HG03139 (cell line): ENCODE measurements at regions not wholly inside any gene's neighbourhood (a gene's known extent, or its start where the extent isn't known, plus 50 kb on each side); places are given as distances from the start of the nearest gene placed in this dataset.
"Not testable (repeated sequence)": the region's sequence is repeated elsewhere in the genome, so short reads cannot be mapped to it uniquely, and the experiment has no call there.

ENCODE experiments used
- ATAC-seq: cut with Tn5 transposase; IDR thresholded peaks from one replicate; pipeline ENCODE4 v1.9.1; 2021; ENCODE audit not compliant: unreplicated experiment

GRCh38 chr7:119916501-119916900 lies 356.5 kb upstream of the KCND2 start:
- ATAC-seq: no peak

- ATAC-seq: no peak
These were observed 354.8 kb upstream of the KCND2 start for GRCh38 chr7:119918185-119918584.

- no peak for ATAC-seq
These were observed 353.0 kb upstream of the KCND2 start for GRCh38 chr7:119919986-119920385.

- ATAC-seq: no peak
These were observed 347.2 kb upstream of the KCND2 start for GRCh38 chr7:119925581-119926289.

GRCh38 chr7:119929891-119930290 lies 343.1 kb upstream of the KCND2 start:
- ATAC-seq: no peak

- ATAC-seq: no peak
These were observed 341.6 kb upstream of the KCND2 start for GRCh38 chr7:119931230-119931824.

- peak; percentile 54 for ATAC-seq
These were observed 337.5 kb upstream of the KCND2 start for GRCh38 chr7:119935418-119936025.

GRCh38 chr7:119936836-119937235 lies 336.1 kb upstream of the KCND2 start:
- ATAC-seq: no peak

GRCh38 chr7:119937745-119938144 lies 335.2 kb upstream of the KCND2 start:
- ATAC-seq: no peak

GRCh38 chr7:119943942-119944600 lies 328.9 kb upstream of the KCND2 start:
- no peak for ATAC-seq

- no peak for ATAC-seq
These were observed 328.4 kb upstream of the KCND2 start for GRCh38 chr7:119944601-119944972.

GRCh38 chr7:119945822-119946221 lies 327.2 kb upstream of the KCND2 start:
- no peak for ATAC-seq

- ATAC-seq: no peak
These were observed 323.9 kb upstream of the KCND2 start for GRCh38 chr7:119949053-119949452.

- ATAC-seq: not testable (repeated sequence)
These were observed 322.5 kb upstream of the KCND2 start for GRCh38 chr7:119950390-119951041.

- not testable (repeated sequence) for ATAC-seq
These were observed 321.4 kb upstream of the KCND2 start for GRCh38 chr7:119951614-119952013.

GRCh38 chr7:119957335-119957734 lies 315.6 kb upstream of the KCND2 start:
- no peak for ATAC-seq

- ATAC-seq: no peak
These were observed 313.2 kb upstream of the KCND2 start for GRCh38 chr7:119959811-119960210.

- no peak for ATAC-seq
These were observed 309.3 kb upstream of the KCND2 start for GRCh38 chr7:119963654-119964053.

- ATAC-seq: no peak
These were observed 308.9 kb upstream of the KCND2 start for GRCh38 chr7:119964065-119964464.

GRCh38 chr7:119964788-119965542 lies 308.0 kb upstream of the KCND2 start:
- no peak for ATAC-seq

GRCh38 chr7:119967221-119967620 lies 305.8 kb upstream of the KCND2 start:
- ATAC-seq: no peak
